Stimulated activated CD8-positive, alpha-beta memory T cell treated with anti-CD3 and anti-CD28 coated beads, Interleukin-4, amount 100 ng/mL, for 48 hours (primary cell): ENCODE measurements at regions not wholly inside any gene's neighbourhood (a gene's known extent, or its start where the extent isn't known, plus 50 kb on each side); places are given as distances from the start of the nearest gene placed in this dataset.
"Not testable (repeated sequence)": the region's sequence is repeated elsewhere in the genome, so short reads cannot be mapped to it uniquely, and the experiment has no call there.

Source experiments
- DNase-seq: peaks from one replicate; pipeline ENCODE4 v3.0.0-alpha.2; 2020

DNA sequence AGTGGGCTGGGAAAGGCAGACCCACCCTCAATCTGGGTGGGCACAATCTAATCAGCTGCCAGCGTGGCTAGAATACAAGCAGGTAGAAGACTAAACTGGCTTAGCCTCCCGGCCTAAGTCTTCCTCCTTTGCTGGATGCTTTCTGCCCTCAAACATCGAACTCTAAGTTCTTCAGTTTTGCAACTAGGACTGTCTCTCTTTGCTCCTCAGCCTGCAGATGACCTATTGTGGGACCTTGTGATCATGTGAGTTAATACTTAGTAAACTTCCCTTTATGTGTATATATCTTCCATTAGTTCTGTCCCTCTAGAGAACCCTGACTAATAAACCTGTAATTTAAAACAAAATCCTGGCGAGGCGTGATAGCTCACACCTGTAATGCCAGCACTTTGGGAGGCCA is 51.8 kb upstream of the SLC39A8 start:
- DNase-seq, result not testable (repeated sequence)

DNA sequence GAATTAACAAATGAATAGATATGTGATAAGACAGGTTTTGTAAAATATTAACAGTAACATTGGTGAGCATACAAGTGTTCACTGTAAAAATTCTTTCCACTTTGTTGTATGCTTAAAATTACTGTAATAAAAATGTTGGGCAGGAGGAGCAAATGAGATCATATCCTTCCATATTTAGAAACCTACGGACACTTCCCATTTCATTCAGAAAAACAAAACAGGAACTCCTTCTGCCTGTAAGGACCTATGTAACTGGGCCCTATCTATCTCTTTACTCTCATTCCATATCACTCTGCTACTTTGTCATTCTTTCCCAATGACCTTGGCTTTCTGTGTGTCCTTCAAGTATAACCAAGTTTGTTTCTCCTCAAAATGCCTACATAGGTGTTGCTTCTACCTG is 53.7 kb upstream of the SLC39A8 start:
- no peak for DNase-seq

DNA sequence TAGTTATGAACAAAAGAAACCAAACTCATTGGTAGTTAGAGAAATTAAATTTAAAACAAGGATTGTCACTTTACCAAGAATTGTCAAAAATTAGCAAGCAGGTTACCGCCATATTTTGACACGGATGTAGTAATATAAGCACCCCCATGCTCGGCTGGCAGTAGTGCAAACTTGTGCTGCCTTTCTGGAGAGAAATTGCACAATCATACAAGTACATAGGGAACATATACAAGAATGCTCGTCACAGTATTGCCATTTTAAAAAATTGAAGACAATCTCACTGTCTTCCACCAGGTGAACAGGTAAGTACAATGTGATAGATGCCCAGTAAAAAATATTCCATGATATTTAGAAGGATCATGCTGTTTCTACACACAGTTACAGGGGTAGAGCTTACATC is 55.6 kb upstream of the SLC39A8 start:
- no peak for DNase-seq

DNA sequence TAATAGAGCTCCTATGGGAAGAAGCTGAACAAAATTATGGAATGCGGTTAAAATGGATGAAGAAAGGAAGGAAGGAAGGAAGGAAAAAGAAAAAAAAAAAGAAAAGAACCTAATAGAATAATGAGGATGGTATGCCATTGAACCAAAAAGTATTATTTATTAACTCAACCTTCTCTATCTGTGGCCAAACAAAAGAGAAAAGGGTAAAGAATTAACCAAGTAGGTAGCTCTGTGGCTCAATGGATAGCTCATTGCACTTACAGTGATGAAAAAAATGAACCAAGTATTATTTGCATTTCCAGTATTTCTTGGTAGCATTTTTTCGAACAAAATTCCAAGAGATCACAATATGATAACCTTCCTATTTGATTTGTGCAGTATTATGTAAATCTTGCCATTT is 56.9 kb upstream of the SLC39A8 start:
- DNase-seq, result no peak

DNA sequence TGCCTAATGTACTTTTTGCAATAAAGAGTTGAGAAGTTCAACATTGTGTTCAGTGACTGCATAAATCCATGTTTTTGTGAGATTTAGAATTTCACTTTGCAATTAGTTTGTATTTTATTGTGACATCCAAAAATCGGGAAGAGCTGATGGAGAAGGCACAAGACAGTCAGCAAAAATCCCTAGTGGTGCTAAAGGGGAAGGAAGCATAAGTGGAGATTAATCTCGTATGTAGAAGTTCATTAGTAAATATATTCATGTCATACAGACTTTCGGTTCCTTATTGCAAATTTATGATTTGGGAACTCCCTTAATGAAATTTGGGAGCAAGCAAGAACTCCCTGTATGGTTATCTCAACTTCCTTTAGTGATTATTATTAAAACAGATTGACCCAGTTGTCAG is 57.8 kb upstream of the SLC39A8 start:
- DNase-seq, result no peak

DNA sequence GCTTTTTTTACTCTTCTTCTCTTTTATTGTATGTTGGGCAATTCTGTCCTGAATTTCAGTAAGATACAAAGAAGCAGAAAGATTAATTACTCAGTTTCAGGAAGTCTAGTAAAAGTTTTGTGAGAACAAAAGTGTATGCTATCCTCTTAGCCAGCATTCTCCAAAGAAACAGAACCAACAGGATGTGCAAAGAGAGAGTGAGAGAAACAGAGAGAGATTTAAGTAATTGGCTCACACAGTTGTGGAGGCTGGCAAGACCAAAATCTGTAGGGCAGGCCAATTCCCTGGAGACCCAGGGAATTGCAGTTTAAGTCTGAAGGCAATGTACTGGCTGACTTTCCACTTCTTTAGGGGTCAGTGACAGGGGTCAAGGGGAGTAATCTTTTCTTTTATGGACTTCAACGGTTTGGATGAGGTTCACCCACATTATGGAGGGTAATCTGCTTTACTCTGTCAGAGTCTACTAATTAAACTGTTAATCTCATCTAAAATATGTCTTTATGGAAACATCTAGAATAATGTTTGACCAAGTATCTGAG is 59.2 kb upstream of the SLC39A8 start:
- DNase-seq, result no peak

DNA sequence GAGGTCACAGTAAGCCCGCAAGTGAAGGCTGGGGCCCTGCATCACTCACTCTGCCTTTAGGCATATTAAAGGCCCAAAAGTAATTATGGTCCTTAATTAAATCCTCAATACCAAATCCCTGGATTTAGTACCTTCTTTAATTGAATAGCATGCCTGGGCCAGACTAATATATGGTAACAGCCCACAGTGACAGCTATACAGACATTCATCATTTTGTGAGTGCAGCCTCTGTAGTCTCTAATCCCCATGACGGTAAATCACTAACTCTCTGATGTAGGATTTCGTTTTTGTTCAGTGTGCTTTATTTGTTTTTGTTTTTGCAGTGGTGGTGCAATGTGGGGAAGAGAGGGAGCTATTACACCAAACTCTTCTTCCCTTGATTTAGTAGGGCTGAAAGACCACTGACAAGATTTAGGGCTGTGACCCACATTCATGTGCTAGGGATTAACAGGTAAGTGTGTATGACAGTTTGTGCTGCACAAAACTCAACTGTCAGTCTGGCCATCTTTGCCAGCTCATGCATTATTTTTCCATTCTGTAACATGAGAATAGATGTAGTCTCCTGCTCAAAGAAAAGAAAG is 60.6 kb upstream of the SLC39A8 start:
- no peak for DNase-seq

DNA sequence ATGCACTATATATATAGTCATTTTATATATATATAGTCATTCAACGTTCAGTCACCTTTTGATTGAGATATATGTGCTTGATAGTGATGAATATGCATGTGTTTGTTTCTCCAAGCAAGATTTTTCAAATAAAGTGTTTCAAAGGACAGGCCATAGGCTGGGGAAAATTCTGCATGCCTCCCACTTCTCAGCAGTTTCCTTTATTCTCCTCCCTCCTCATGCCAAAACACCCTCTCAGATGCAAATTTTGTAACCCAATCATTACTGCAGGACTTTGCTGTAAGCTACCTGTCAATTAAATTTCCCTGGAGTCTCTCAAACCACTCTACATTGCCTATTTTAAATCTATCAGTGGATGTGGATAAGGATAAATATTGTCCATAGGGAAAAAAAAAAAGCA is 65.6 kb upstream of the SLC39A8 start:
- DNase-seq, result not testable (repeated sequence)

DNA sequence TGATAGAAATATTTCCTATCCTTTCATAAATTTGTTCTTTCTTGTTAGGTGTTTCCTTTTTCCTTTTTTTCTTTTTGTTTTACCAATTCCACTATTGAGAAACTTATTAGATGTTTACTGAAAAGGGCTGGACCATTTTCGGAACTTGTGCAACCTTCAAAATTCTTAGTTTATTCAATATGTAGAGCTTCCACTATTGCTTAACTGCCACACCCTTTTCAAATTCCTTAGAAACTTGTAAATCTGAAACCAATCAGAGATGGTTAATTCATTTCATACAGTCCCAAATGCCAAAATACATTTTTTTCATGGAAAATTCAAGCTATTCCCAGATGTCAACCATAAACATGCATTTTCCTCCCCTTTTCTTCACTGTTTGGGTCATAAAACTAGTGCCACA is 66.1 kb upstream of the SLC39A8 start:
- DNase-seq, result no peak

DNA sequence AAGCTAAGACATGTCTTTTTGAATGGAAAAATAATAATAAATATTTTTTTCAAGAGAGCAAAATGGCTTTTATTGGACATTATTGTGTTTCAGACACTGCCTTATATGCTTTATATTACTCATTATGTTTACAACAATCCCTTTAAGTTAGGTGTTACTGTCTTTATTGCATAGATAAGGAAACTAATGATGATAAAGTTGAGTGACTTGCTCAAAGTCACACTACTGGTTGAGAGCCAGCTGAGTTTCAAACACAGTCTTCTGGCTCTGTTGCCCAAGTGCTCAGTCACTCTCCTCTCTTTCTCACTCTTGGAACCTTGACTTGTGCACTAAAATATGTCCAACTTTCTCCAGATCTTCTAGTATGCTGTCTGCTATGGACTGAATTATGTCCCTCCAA is 71.5 kb upstream of the SLC39A8 start:
- DNase-seq, result no peak

DNA sequence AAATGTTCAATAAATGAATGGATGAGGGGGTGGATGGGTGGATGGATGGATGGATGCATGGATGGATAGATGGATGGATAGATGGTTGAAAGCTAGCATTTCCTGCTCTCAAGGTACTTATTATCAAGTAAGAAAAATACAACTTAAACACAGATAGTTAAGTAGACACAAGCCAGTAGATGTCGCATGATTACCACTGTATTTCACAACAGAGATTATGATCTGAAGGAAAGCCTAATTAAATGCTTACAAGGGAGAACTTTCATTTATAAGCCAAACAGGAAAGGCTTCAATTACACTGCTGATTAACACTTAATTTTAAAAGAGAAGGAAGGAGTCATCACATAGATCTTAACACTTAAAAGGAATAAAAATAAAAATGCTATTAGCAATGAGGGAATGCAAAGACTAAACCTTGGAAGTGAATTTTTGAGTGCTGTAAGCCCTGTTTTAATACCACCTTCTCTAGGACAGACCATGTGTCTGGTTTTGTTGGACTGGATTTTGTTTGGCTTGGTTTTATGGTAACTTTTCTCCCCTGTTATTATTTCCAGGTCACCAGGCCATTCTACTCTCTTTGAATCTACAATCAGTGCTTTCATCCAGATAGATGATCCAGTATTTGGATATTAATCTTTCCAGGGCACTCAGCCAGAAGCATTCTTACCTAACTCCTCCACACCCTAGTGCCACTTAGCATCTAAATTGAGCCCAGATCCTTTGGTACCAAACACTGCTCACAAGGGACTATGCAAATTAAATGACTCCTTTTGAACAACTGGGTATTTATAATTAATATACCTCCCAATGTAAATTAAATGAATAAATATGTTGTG is 75.5 kb upstream of the SLC39A8 start:
- no peak for DNase-seq

DNA sequence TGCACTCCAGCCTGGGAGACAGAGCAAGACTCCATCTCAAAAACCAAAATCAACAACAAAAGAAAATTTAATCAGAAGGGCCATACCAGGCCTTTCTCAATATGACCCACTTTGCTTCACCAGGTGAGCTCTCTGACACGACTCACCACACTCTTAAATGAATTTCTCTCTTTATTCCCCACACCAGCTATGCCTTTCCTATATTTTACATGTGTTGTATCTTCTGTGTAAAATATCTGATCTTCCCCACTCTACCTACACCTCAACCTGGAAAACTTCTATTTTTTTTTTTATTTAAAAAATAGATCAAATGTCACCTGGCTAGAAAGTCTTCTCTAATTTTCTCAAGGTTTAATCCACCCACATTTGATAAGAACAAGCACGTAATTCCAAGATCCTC is 77.6 kb upstream of the SLC39A8 start:
- no peak for DNase-seq

DNA sequence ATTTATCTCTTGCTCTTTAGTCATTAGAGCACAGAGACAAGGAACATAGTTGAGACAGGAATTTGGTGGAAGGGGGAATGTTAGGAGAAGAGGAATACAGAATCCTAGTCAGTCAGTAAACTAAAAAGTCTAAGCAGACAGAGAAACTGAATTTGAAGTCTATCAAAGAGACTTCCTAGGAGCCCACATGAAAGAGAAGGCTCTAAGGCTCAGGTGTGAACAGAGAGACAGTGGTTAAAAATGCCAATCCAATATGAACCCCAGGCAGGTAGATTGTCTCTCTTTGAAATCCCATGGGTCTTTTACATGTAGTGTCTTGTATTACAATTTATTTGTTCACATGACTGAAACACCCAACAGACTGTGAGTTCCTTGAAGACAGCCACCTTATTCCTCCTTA is 77.8 kb upstream of the NFKB1 start:
- no peak for DNase-seq

DNA sequence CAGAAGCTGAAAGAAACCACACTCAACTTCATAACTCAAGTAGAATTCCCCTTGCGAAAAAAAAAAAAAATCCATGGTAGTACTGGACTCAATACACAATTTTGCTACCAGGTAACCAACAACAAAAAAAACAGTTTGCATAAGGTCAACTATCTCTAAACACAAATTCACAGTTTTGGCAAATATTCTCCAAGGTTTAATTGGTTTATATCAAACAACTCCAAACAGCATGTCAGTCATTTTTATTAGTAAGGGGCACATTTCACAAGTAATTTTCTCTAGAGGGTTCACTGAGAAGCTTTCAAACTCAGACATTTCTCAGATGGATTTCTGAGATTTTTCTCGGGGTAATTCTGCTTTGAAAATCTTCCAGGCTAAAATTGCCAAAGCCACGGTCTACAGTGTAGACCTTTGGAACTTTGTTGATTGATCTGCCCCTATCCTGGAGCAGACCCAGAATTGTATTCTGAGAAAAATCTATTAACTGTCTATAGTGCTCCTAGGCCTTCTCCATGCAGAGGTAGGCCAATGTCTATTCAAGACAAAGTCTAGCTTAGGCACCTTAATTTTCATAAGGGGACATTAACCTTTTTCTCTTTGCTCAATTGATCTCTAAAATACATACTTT is 73.7 kb upstream of the NFKB1 start:
- no peak for DNase-seq

DNA sequence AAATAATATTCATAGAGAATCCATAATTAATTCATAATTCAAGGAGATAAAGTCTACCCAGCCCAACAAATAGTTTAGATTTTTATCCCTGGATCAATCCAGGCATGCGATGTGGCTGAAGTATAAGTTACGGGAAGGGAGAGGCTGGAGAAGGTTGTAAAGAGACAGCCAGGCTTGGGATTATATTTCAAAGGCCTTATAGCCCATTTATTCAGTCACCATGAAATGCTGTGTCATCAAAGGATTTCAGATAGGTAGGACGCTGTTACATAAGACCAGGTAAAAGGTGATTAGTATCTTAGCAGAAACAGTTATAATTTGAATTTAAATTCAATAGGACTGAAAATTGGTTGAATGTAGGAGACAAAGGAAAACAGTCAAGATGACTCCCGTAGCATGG is 73.0 kb upstream of the NFKB1 start:
- no peak for DNase-seq

DNA sequence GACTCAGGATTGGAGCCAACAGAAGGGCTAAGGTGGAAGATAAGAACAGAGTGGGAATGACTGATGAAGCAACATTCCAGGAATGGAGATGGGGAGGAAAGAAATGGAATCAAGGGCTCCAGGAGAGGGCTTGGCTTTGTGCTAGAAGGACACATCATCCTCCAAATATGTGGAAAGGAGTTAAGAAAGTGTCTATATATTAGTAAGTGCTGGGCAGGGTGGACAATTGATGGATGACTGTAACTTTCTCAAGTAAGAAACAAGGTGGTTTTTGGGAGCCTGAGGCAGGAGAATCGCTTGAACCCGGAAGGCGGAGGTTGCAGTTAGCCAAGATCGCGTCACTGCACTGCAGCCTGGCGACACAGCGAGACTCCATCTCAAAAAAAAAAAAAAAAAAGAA is 71.6 kb upstream of the NFKB1 start:
- DNase-seq, result no peak

DNA sequence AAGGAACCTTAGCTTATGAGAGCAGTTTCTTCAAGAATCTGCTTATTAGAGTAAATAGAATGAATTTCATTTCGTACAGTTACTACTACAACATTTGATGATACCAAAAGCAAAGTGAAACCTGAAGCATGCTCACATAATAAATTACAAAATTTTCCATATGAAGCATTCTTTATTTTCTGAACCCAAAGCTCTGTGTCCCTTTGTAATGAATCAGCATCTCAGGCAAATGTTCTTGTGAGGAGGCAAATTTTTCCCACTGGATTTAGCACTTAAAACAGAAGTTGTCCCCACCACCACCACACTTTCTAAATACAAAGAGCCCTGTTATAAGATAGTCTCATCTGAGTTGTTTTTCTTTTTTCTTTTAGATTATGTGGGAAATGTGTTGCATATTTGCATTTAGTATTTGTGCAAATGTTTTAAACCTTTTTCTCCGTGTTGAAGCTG is 70.7 kb upstream of the NFKB1 start:
- DNase-seq, result no peak

DNA sequence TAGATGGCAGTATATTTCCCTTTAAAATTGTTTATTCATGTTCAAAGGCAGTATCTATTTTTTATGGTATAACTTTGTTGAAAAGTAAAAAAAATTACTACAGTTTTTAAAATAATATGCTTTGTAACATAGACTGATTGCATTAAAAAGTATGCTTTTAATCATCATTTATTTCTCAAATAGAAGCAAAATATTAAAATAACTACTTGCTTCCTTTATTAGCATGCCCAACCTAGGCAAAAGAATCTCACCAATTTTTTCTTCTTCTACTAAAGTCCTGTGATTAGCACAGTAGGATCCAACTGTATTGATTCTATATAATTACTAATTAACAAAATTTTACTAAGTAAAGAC is 69.6 kb upstream of the NFKB1 start:
- DNase-seq, result no peak

DNA sequence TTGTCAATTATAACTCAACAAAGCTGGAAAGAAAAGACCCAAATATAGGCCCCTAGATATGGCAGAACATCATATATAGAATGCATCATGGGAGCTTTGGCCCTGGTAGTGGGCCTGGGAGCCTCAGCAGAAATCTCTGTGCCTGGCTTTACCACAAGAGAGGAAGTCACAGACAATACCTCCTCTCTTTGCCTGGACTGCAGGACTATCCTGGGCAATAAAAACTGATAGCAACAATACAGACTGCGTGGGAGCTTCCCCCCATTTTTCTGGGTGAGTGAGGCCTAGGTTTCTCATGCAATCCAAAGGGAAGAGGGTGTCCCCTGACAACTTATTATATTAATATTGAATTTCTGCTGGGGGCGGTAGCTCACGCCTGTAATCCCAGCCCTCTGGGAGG is 64.0 kb upstream of the NFKB1 start:
- no peak for DNase-seq

DNA sequence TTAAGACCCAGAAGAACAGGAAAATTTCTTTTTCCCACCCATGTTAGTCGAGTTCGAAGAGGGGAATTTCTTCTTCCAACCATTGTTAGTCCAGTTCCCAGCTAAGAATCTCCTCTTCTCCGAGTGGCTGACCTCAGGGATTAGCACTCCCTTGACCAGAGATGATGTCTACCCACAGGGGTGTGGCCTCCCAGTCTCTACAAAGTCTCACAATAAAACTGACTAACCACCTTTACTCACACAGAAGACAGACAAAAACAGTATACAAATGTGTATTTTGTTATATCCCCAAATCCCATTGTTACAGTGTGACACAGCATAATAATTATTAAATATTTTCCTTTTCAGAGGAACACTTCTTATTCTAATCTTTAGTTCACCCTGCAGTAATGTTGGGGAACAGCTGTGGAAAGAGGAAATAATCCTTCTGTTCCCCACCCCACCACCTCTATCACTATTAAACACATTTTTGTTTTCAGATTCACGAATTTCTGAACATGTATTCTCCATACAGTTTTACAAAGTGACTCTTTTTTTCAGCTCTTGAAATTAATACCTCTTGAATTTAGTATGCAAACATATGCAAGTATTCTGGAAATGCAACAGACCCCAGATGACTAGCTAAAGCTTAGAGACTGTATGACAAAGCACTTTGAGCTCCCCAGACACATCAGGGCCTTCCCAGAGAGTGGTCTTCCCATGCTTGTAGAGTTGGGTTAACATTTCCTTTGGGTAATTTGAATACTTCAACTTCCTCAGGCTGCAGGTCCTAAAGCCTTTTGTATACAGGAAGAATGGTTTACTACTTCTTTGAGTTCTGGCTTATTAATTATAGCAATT is 62.5 kb upstream of the NFKB1 start:
- no peak for DNase-seq

DNA sequence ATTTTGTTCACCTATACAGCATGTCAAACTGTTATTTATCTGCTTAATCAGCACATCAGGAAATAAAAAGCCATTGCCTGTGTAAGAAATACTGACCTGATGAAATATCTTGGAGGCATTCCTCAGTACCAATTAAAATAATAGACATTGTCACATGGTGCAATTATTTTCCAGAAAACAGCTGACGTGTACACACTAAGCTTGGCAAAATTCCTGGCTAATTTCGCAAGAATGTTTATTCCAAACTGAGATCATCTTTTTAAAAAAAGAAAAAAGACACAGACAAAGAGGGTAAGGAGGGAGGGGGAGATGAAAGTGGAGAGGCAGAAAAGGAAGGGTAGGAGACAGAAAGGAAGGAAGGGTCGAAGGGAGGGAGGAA is 61.9 kb upstream of the NFKB1 start:
- DNase-seq, result no peak

DNA sequence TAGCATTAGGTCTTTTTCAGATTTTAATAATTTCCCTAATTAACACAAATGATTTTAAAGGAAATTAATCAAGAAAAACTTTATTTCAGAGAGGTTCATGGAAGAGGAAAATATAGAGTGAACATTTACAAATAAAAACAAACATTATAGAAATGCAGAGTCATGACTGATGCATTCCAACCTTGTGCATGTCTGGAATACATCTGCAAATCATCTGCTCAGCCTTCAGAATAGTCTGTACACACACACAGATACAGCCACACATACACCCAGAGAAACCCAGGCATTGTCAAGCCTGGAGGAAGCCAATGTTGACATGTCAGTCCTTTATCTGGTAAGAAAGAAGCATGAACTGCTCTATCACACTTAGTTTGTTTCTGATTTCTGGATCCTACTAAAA is 61.3 kb upstream of the NFKB1 start:
- DNase-seq, result no peak

DNA sequence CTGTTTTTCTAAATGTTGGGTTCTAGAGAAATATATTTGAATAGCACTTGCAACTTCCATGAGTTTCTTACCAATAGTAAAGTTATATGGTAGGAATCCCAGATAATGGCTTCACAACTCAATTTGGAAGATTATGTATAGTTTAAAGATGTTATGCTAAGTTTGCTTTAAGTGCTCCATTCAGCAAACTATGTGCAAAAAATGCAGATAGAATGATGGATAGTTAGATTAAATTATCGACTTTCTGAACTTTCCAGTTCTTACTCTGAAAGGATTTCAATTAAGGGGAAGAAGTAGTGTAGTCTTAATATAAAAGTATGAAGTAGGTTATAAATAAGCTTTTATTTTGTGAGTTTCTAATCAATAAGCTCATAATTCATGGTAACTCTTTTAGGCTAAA is 60.7 kb upstream of the NFKB1 start:
- DNase-seq, result no peak
